ENCODE measurements at regions not wholly inside any gene's neighbourhood (a gene's known extent, or its start where the extent isn't known, plus 50 kb on each side); places are given as distances from the start of the nearest gene placed in this dataset.
A peak's percentile ranks its signal among the peaks of the same experiment; 100 is the strongest.

DNA sequence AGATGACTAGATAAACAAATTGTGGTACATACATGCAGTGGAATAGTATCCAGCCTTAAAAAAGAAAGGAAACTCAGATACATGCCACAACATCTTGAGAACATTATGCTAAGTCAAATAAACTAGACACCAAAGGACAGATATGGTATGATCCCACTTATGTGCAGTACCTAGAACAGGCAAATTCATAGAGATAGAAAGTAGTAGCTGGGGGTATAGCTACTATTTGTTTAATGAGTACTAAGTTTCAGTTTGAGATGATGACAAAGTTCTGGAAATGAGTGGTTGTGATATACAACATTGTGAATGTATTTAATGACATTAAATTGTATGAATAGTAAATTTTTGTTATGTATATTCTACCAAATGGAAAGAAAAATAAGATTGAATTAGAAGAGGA is 477.2 kb upstream of the CFAP20DC start:
- Mint-ChIP-seq H3K9me3 (peaks cover 2% of the 10 kb centered on the region), H3K36me3 (ENCODE audit: low read depth) (no peaks in the 10 kb centered on the region), H3K27ac (no peak overlapping the region), H3K4me1 (ENCODE audit: low read depth) (peaks cover 15% of the 10 kb centered on the region), H3K4me3 (no peak overlapping the region), H3K27me3 (ENCODE audit: low read depth) (peaks cover 2% of the 10 kb centered on the region)
- intact Hi-C loops (cut with micrococcal nuclease), result loop anchor here (1.0 to 2.0 kb wide), 6 partner anchors 24 to 141 kb away; no protein-coding TSS in a partner anchor
- CTCF ChIA-PET, result interaction anchor here (0.6 to 1.8 kb wide), 3 partner anchors 22 to 498 kb away, joined by 3 to 6 read pairs (median 4); no protein-coding TSS in a partner anchor
- DNase-seq, result no peak

DNA sequence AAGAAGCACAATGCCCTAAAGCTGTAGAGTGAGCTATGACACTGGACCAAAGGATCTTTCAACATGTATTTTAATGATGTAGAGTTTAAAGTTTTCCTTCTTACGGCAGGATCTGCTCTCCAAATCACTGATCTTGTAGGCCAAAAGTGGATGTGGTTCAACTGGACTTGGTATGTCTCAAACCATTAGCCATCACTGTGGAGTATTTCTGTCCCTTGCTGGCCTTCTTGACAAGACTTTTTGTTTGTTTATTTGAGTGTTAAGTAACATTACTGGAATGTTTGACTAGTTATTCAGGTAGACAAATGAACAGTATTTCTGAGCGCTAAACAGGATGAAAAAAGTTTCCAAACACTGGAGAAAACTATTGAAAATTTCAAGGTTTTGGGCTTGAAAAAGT is 472.7 kb upstream of the CFAP20DC start:
- DNase-seq, result no peak
- intact Hi-C loops (cut with micrococcal nuclease), result no loop called here
- Mint-ChIP-seq H3K36me3 (ENCODE audit: low read depth) (no peaks in the 10 kb centered on the region), H3K4me3 (no peak overlapping the region), H3K9me3 (peaks cover 2% of the 10 kb centered on the region), H3K27ac (no peak overlapping the region), H3K27me3 (ENCODE audit: low read depth) (peaks cover 2% of the 10 kb centered on the region), H3K4me1 (ENCODE audit: low read depth) (peaks cover 17% of the 10 kb centered on the region)
- CTCF ChIA-PET, result no interaction called here

DNA sequence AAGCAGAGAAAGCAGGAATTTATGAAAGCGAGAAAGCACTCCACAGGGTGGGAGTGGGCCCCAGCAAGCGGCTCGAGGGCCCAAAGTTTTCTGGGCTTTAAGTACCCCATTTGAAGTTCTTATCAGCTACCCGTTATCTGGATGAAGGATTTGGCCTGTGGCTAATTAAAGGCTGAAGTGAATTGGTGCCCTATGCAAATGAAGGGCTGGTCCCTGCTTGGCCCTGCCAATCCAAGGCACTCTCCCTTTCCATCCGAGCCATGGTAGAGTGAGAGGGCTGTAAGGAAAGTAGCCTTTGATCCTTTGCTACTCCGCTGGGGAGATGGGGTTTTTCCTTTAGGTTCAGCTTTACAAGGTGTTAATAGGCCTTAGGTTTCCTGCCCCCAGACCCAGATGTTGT is 469.3 kb upstream of the CFAP20DC start:
- H3K27me3 Mint-ChIP-seq (ENCODE audit: low read depth), result no peaks in the 10 kb centered on the region
- intact Hi-C loops (cut with micrococcal nuclease), result no loop called here
- no peaks in the 10 kb centered on the region for H3K36me3 Mint-ChIP-seq (ENCODE audit: low read depth)
- H3K4me1 Mint-ChIP-seq (ENCODE audit: low read depth), result peaks cover 9% of the 10 kb centered on the region
- no peak overlapping the region for H3K27ac Mint-ChIP-seq
- no peaks in the 10 kb centered on the region for H3K9me3 Mint-ChIP-seq
- H3K4me3 Mint-ChIP-seq, result no peak overlapping the region
- DNase-seq, result no peak
- CTCF ChIA-PET, result no interaction called here

DNA sequence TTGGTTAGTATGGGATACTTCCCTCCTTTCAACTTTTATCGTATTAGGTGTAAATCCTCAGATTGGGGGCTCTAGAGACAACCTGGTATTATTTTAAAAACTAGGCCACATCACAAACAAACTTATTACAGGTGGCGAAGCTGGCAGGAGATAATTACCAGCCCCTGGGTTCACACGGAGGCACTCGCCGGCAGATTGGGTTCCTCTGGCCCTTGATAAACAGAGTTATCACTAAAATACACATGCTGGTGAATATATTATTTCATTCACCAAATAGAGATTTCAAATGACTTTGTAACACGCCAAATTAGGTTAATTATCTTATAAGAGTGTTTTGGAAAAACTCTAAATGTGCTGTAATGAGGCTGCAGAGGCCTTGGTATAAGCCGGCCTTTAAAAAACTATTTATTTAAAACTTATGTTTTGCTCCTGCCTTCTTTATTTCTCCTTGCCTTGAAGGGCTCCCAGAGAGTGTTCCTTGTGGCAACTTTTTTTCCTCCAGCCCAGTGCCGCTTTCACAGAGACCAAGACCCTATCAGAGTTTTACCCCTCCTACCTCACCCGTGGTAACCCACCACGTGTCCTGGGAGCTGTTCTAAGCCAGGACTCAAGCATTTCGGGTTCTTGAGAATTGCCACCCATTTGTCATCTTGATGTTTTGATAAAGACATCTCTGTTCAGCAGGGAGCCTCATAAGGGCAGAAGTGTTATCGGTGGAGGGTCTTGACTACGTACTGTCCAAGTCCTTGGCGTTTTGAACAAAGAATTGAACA is 468.6 kb upstream of the CFAP20DC start:
- no peak overlapping the region for H3K27ac Mint-ChIP-seq
- no peak for DNase-seq
- H3K9me3 Mint-ChIP-seq, result no peaks in the 10 kb centered on the region
- H3K4me3 Mint-ChIP-seq, result no peak overlapping the region
- CTCF ChIA-PET, result no interaction called here
- H3K36me3 Mint-ChIP-seq (ENCODE audit: low read depth), result no peaks in the 10 kb centered on the region
- no peaks in the 10 kb centered on the region for H3K27me3 Mint-ChIP-seq (ENCODE audit: low read depth)
- peaks cover 9% of the 10 kb centered on the region for H3K4me1 Mint-ChIP-seq (ENCODE audit: low read depth)
- intact Hi-C loops (cut with micrococcal nuclease), result no loop called here

DNA sequence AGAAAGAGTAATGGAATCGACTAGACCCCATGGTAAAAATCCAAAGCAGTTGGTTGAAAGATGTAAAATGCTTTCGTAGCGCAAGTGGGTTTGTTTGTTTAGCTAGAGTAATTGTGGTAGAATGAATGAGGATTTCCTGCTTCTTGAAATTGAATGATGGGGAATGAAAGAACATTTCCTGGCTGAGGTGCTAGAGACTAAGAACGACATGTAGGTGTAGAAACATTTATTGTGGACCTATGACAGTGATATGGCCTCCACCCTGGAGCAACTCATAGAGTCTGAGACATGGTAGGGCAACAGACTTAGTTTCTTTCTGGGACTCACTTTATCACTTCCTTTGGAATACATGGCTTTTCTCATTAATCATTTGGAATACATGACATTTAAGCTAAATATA is 467.6 kb upstream of the CFAP20DC start:
- H3K27me3 Mint-ChIP-seq (ENCODE audit: low read depth), result no peaks in the 10 kb centered on the region
- CTCF ChIA-PET, result interaction anchor here (0.6 kb wide), 1 partner anchor 106 kb away, joined by 3 read pairs; no protein-coding TSS in a partner anchor
- H3K27ac Mint-ChIP-seq, result no peak overlapping the region
- peaks cover 10% of the 10 kb centered on the region for H3K4me1 Mint-ChIP-seq (ENCODE audit: low read depth)
- no peak for DNase-seq
- H3K4me3 Mint-ChIP-seq, result no peak overlapping the region
- intact Hi-C loops (cut with micrococcal nuclease), result no loop called here
- H3K36me3 Mint-ChIP-seq (ENCODE audit: low read depth), result no peaks in the 10 kb centered on the region
- H3K9me3 Mint-ChIP-seq, result no peaks in the 10 kb centered on the region

DNA sequence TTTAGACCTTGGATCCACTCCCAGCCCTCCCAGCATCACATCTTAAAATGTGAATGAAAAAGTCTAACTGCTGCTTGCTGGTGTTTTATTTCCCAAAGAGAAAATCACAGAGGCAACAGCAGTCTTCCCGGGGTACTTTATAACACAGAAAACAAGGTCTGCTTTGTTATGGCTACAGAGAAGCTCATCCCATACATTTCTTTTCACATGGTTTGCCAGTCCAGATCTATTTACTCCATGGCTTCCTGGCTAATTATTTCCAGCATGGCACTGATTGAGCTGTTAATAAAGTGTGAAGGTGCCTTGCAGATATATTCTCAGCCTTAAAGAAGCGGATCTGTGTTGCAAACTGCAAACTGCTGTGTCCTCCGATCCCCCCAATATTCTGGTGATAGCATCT is 466.1 kb upstream of the CFAP20DC start:
- CTCF ChIA-PET, result interaction anchor here (0.6 kb wide), 1 partner anchor 1857 kb away, joined by 3 read pairs; no protein-coding TSS in a partner anchor
- DNase-seq, result no peak
- no peak overlapping the region for H3K27ac Mint-ChIP-seq
- H3K27me3 Mint-ChIP-seq (ENCODE audit: low read depth), result no peaks in the 10 kb centered on the region
- H3K4me3 Mint-ChIP-seq, result no peak overlapping the region
- H3K9me3 Mint-ChIP-seq, result no peaks in the 10 kb centered on the region
- intact Hi-C loops (cut with micrococcal nuclease), result no loop called here
- no peaks in the 10 kb centered on the region for H3K36me3 Mint-ChIP-seq (ENCODE audit: low read depth)
- peaks cover 17% of the 10 kb centered on the region for H3K4me1 Mint-ChIP-seq (ENCODE audit: low read depth)

DNA sequence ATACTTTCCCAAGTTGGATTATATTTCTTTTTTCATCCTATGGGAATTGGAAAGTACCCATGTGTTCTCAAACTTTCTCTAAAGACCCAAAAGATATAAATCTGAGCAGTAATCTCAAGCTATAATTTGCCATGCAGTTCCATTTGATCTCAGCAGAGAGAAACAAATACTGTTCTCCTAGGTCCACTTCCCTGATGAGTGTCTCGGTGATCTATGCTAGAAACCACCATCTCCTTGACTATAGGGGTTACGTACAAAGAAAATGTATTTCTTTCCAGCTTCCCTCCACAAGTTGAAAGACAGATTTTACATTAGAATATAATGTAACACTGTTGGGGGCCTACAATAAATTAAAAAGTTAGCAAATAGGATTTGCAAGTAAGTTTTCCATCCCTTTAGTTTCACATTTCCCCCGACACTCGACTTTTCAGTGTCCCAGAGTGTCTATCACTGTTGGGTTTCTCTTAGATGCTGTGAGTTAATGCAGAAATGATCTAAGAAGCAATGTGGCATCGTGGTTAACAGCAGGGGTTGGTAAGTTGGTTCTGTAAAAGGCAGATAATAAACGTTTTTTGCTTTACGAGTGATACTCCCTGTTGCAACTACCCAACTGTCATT is 465.1 kb upstream of the CFAP20DC start:
- CTCF ChIA-PET, result no interaction called here
- H3K36me3 Mint-ChIP-seq (ENCODE audit: low read depth), result no peaks in the 10 kb centered on the region

DNA sequence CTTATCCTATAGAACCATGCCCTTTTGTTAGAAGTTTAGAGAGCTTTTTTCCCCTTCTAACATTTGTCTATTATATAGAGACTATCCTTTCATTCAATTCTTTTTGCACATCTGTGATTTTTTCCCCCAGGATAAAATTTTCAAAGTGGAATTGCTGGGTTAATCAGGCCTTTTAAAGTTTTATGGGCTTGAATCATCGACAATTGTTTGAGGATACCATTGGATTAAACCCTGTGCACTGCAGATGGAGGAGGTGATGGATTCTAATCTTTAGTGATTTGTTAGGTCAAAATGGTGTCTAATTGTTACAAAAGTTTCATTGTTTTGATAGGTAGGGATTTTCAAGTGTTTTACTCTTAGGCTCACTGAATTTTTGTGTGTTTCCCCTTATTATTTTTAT is 463.7 kb upstream of the CFAP20DC start:
- no peak for DNase-seq
- H3K27me3 Mint-ChIP-seq (ENCODE audit: low read depth), result no peaks in the 10 kb centered on the region
- H3K36me3 Mint-ChIP-seq (ENCODE audit: low read depth), result no peaks in the 10 kb centered on the region
- CTCF ChIA-PET, result interaction anchor here (0.6 kb wide), 1 partner anchor 83 kb away, joined by 3 read pairs; no protein-coding TSS in a partner anchor
- intact Hi-C loops (cut with micrococcal nuclease), result no loop called here
- H3K4me3 Mint-ChIP-seq, result no peak overlapping the region
- no peaks in the 10 kb centered on the region for H3K9me3 Mint-ChIP-seq
- H3K27ac Mint-ChIP-seq, result no peak overlapping the region
- peaks cover 17% of the 10 kb centered on the region for H3K4me1 Mint-ChIP-seq (ENCODE audit: low read depth)

More for the DNA sequence above, 465.1 kb upstream of the CFAP20DC start:
- no peak overlapping the region for H3K27ac Mint-ChIP-seq
- H3K4me3 Mint-ChIP-seq, result no peak overlapping the region
- no peak for DNase-seq
- H3K4me1 Mint-ChIP-seq (ENCODE audit: low read depth), result peaks cover 17% of the 10 kb centered on the region
- no peaks in the 10 kb centered on the region for H3K9me3 Mint-ChIP-seq
- H3K27me3 Mint-ChIP-seq (ENCODE audit: low read depth), result no peaks in the 10 kb centered on the region
- intact Hi-C loops (cut with micrococcal nuclease), result no loop called here

DNA sequence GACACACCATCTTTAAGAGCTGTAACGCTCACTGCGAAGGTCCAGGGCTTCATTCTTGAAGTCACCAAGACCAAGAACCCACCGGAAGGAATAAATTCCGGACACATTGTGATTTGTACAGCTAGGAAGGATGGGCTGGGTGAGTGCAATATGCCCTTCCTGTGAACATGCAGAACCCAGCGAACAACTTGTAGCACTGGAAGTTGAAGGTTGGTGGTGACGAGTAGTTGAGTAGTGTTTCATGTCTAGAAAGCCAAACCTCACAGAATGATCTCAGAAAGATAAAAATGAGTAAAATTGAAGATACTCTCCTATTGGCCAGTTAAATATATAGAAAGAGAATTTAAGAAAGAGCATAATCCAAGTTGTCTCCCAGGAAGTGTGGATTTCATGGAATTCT is 462.2 kb upstream of the CFAP20DC start:
- H3K9me3 Mint-ChIP-seq, result no peaks in the 10 kb centered on the region
- CTCF ChIA-PET, result no interaction called here
- intact Hi-C loops (cut with micrococcal nuclease), result no loop called here
- H3K4me1 Mint-ChIP-seq (ENCODE audit: low read depth), result peaks cover 11% of the 10 kb centered on the region
- no peak overlapping the region for H3K4me3 Mint-ChIP-seq
- no peaks in the 10 kb centered on the region for H3K27me3 Mint-ChIP-seq (ENCODE audit: low read depth)
- H3K27ac Mint-ChIP-seq, result no peak overlapping the region
- no peaks in the 10 kb centered on the region for H3K36me3 Mint-ChIP-seq (ENCODE audit: low read depth)
- DNase-seq, result peak; percentile 27

DNA sequence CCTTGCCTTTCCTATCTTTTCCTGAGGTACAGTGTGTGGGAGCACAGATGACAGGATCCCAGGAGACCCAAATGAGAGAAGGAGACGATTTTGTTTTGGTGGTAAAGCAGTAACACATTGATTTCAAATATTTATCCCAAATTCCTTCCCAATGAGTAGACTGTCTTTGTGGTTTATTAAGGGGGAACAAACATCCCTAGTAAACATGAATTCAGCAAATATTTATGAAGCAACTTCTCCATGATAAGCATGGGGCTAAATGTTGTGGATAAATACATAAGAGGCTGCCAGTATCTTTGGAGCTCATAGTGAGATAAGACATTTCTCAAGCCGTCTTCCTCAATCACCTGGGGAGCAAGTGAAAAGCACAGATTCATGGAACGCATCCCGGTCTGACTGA is 460.8 kb upstream of the CFAP20DC start:
- H3K4me3 Mint-ChIP-seq, result no peak overlapping the region
- DNase-seq, result no peak
- CTCF ChIA-PET, result no interaction called here
- no peaks in the 10 kb centered on the region for H3K27me3 Mint-ChIP-seq (ENCODE audit: low read depth)
- H3K4me1 Mint-ChIP-seq (ENCODE audit: low read depth), result peaks cover 11% of the 10 kb centered on the region
- no peaks in the 10 kb centered on the region for H3K9me3 Mint-ChIP-seq
- no peak overlapping the region for H3K27ac Mint-ChIP-seq
- no peaks in the 10 kb centered on the region for H3K36me3 Mint-ChIP-seq (ENCODE audit: low read depth)
- intact Hi-C loops (cut with micrococcal nuclease), result no loop called here

DNA sequence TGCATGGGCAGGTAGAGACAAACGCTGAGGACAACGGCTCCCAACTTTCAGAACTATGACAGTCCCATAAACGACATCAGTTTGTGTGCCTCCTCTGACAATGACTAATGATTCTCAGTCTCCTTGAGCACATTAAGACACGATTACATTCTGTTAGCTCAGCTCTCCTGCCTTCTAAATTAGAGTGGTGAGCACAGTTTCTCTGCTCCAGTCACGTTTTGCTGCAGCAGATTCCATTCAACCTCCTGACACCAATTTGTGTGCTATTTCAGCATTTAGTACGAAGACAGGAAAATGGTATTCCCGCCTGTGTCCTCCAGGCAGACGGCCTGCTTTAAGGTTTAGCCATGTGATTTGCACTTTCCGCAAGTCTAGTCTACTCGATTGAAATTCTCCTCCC is 458.4 kb upstream of the CFAP20DC start:
- Mint-ChIP-seq H3K9me3 (peaks cover 2% of the 10 kb centered on the region), H3K27ac (no peak overlapping the region), H3K4me3 (no peak overlapping the region), H3K36me3 (ENCODE audit: low read depth) (no peaks in the 10 kb centered on the region), H3K4me1 (ENCODE audit: low read depth) (peaks cover 13% of the 10 kb centered on the region), H3K27me3 (ENCODE audit: low read depth) (no peaks in the 10 kb centered on the region)
- no peak for DNase-seq
- CTCF ChIA-PET, result no interaction called here
- intact Hi-C loops (cut with micrococcal nuclease), result no loop called here

DNA sequence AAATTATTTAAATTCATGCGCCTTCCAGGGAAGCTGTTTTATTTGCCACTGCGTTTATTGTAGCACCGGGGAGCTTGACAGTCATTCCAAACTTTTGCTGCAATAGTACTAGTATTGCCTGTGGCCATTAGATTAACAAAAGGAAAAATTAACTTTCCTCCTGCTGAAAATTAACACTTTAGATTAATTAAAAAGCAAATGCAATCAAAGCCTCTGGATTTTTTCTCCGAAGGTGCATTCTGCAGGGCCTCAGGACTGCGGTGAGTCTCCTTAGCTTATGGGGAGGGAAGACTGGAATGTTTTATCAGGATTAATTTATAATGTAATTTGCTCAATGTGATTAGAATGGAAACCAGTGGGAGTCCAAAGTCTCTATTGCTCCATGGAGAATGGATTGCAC is 456.4 kb upstream of the CFAP20DC start:
- peaks cover 18% of the 10 kb centered on the region for H3K4me1 Mint-ChIP-seq (ENCODE audit: low read depth)
- H3K4me3 Mint-ChIP-seq, result no peak overlapping the region
- intact Hi-C loops (cut with micrococcal nuclease), result no loop called here
- CTCF ChIA-PET, result no interaction called here
- no peaks in the 10 kb centered on the region for H3K27me3 Mint-ChIP-seq (ENCODE audit: low read depth)
- no peak overlapping the region for H3K27ac Mint-ChIP-seq
- peaks cover 3% of the 10 kb centered on the region for H3K9me3 Mint-ChIP-seq
- DNase-seq, result no peak
- H3K36me3 Mint-ChIP-seq (ENCODE audit: low read depth), result no peaks in the 10 kb centered on the region

DNA sequence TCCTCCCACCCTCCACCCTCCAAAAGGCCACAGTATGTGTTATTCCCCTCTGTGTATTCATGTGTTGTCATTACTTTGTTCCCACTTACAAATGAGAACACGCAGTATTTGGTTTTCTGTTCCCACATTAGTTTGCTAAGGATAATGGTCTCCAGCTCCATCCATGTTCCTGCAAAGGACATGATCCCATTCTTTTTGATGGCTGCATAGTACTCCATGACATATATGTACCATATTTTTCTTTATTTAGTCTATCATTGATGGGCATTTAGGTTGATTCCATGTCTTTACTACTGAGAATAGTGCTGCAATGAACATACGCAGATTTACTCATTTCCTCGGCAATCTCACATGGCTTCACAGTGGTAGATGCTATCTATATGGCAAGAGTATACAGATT is 453.6 kb upstream of the CFAP20DC start:
- intact Hi-C loops (cut with micrococcal nuclease), result loop anchor here (1.0 to 2.0 kb wide), 5 partner anchors 24 to 76 kb away; no protein-coding TSS in a partner anchor
- no peaks in the 10 kb centered on the region for H3K27me3 Mint-ChIP-seq (ENCODE audit: low read depth)
- DNase-seq, result no peak
- peaks cover 18% of the 10 kb centered on the region for H3K4me1 Mint-ChIP-seq (ENCODE audit: low read depth)
- CTCF ChIA-PET, result no interaction called here
- H3K9me3 Mint-ChIP-seq, result peaks cover 3% of the 10 kb centered on the region
- H3K36me3 Mint-ChIP-seq (ENCODE audit: low read depth), result no peaks in the 10 kb centered on the region
- H3K27ac Mint-ChIP-seq, result no peak overlapping the region
- no peak overlapping the region for H3K4me3 Mint-ChIP-seq

Measured in activated naive CD4-positive, alpha-beta T cell treated with anti-CD3 and anti-CD28 coated beads for 36 hours (primary cell).